ENCODE measurements at regions not wholly inside any gene's neighbourhood (a gene's known extent, or its start where the extent isn't known, plus 50 kb on each side); places are given as distances from the start of the nearest gene placed in this dataset.

GRCh38 chr14:28143316-28143715 lies 623.3 kb upstream of the FOXG1 start:
- no TSS peak for BruUV-seq (replicated peaks)

GRCh38 chr14:28151926-28152325 lies 614.7 kb upstream of the FOXG1 start:
- POLR2A ChIA-PET = no interaction called here
- BruUV-seq (replicated peaks) = no TSS peak
- DNase-seq = no peak
- Mint-ChIP-seq H3K4me1 (ENCODE audit: low read depth, unreplicated experiment) (peaks cover 29% of the 10 kb centered on the region), H3K4me3 (ENCODE audit: unreplicated experiment) (no peak overlapping the region), H3K36me3 (ENCODE audit: insufficient read depth, unreplicated experiment) (no peaks in the 10 kb centered on the region), H3K27me3 (ENCODE audit: insufficient read depth, unreplicated experiment) (no peaks in the 10 kb centered on the region), H3K9me3 (ENCODE audit: unreplicated experiment) (no peaks in the 10 kb centered on the region), H3K27ac (ENCODE audit: unreplicated experiment) (no peak overlapping the region)
- no peak overlapping the region for H3K4me3 ChIP-seq (ENCODE audit: low read depth, low read length)
- no peaks in the 10 kb centered on the region for H3K36me3 ChIP-seq (ENCODE audit: control insufficient read depth, insufficient read depth, low read length)
- no peaks in the 10 kb centered on the region for H3K9me3 ChIP-seq
- CTCF ChIA-PET = no interaction called here
- H3K27me3 ChIP-seq (replicated peaks; ENCODE audit: control insufficient read depth, insufficient read depth, low read length) = no peaks in the 10 kb centered on the region
- TF ChIP-seq CTCF (IDR thresholded peaks at IDR 0.05; ENCODE audit: insufficient read depth in 1 of 2, low read depth in 1 of 2, low read length in 1 of 2, severe bottlenecking in 1 of 2, unreplicated experiment in 1 of 2) = no peak
- intact Hi-C loops (cut with micrococcal nuclease; ENCODE audit: unreplicated experiment) = no loop called here
- 0 out of 2 replicates have a peak, but pooled peaks cover 6% of the 10 kb centered on the region for H3K4me1 ChIP-seq

More at GRCh38 chr14:28143316-28143715, 623.3 kb upstream of the FOXG1 start:
- no peak for DNase-seq
- intact Hi-C loops (cut with micrococcal nuclease; ENCODE audit: unreplicated experiment) = loop anchor here (5.0 kb wide), 1 partner anchor 471 kb away; no protein-coding TSS in a partner anchor
- Histone ChIP-seq H3K4me1 (0 out of 2 replicates have a peak, but pooled peaks cover 4% of the 10 kb centered on the region), H3K9me3 (no peaks in the 10 kb centered on the region), H3K4me3 (ENCODE audit: low read depth, low read length) (no peak overlapping the region), H3K36me3 (ENCODE audit: control insufficient read depth, insufficient read depth, low read length) (no peaks in the 10 kb centered on the region), H3K27me3 (replicated peaks; ENCODE audit: control insufficient read depth, insufficient read depth, low read length) (no peaks in the 10 kb centered on the region)
- H3K27me3 Mint-ChIP-seq (ENCODE audit: insufficient read depth, unreplicated experiment) = no peaks in the 10 kb centered on the region
- no peak overlapping the region for H3K27ac Mint-ChIP-seq (ENCODE audit: unreplicated experiment)
- H3K36me3 Mint-ChIP-seq (ENCODE audit: insufficient read depth, unreplicated experiment) = no peaks in the 10 kb centered on the region
- no peak for TF ChIP-seq CTCF (IDR thresholded peaks at IDR 0.05; ENCODE audit: insufficient read depth in 1 of 2, low read depth in 1 of 2, low read length in 1 of 2, severe bottlenecking in 1 of 2, unreplicated experiment in 1 of 2)
- H3K4me3 Mint-ChIP-seq (ENCODE audit: unreplicated experiment) = no peak overlapping the region
- peaks cover 6% of the 10 kb centered on the region for H3K4me1 Mint-ChIP-seq (ENCODE audit: low read depth, unreplicated experiment)
- ChIA-PET POLR2A (no interaction called here), CTCF (no interaction called here)
- no peaks in the 10 kb centered on the region for H3K9me3 Mint-ChIP-seq (ENCODE audit: unreplicated experiment)

- POLR2A ChIA-PET = no interaction called here
- CTCF ChIA-PET = no interaction called here
- BruUV-seq (replicated peaks) = no TSS peak
Measured at GRCh38 chr14:28152453-28153044, 614.0 kb upstream of the FOXG1 start.

More at GRCh38 chr14:28152453-28153044, 614.0 kb upstream of the FOXG1 start:
- no peaks in the 10 kb centered on the region for H3K36me3 ChIP-seq (ENCODE audit: control insufficient read depth, insufficient read depth, low read length)
- Mint-ChIP-seq H3K4me3 (ENCODE audit: unreplicated experiment) (no peak overlapping the region), H3K36me3 (ENCODE audit: insufficient read depth, unreplicated experiment) (no peaks in the 10 kb centered on the region), H3K4me1 (ENCODE audit: low read depth, unreplicated experiment) (peaks cover 29% of the 10 kb centered on the region), H3K27ac (ENCODE audit: unreplicated experiment) (no peak overlapping the region), H3K27me3 (ENCODE audit: insufficient read depth, unreplicated experiment) (no peaks in the 10 kb centered on the region), H3K9me3 (ENCODE audit: unreplicated experiment) (no peaks in the 10 kb centered on the region)
- no peak for TF ChIP-seq CTCF (IDR thresholded peaks at IDR 0.05; ENCODE audit: insufficient read depth in 1 of 2, low read depth in 1 of 2, low read length in 1 of 2, severe bottlenecking in 1 of 2, unreplicated experiment in 1 of 2)
- no peaks in the 10 kb centered on the region for H3K27me3 ChIP-seq (replicated peaks; ENCODE audit: control insufficient read depth, insufficient read depth, low read length)
- H3K4me1 ChIP-seq = 0 out of 2 replicates have a peak, but pooled peaks cover 6% of the 10 kb centered on the region
- H3K9me3 ChIP-seq = no peaks in the 10 kb centered on the region
- intact Hi-C loops (cut with micrococcal nuclease; ENCODE audit: unreplicated experiment) = no loop called here
- no peak overlapping the region for H3K4me3 ChIP-seq (ENCODE audit: low read depth, low read length)
- DNase-seq = no peak

All from Caco-2 (cell line).